H9 (cell line): ENCODE measurements at regions not wholly inside any gene's neighbourhood (a gene's known extent, or its start where the extent isn't known, plus 50 kb on each side); places are given as distances from the start of the nearest gene placed in this dataset.

Source experiments
- DNase-seq: peaks from one replicate; pipeline ENCODE4 v3.0.0-alpha.2; 2017
- H2AFZ ChIP-seq: one replicate; pipeline ENCODE4 v1.6.1; 2013; ENCODE audit warnings: mild to moderate bottlenecking, low read length, control low read depth, moderate library complexity
- H2AK5ac ChIP-seq: 2 replicates; pipeline ENCODE4 v1.6.1; 2013; ENCODE audit warnings: low read length, control low read depth, mixed read lengths; ENCODE audit not compliant: insufficient read length
- H2BK120ac ChIP-seq: one replicate; pipeline ENCODE4 v1.6.1; 2013; ENCODE audit warnings: low read depth, mild to moderate bottlenecking, low read length, control low read depth, inconsistent platforms; ENCODE audit not compliant: poor library complexity, severe bottlenecking
- H2BK12ac ChIP-seq: 2 replicates; pipeline ENCODE4 v1.6.1; 2013; ENCODE audit warnings: low read length, control low read depth, mixed read lengths, low read depth; ENCODE audit not compliant: insufficient read length
- H2BK15ac ChIP-seq: 2 replicates; pipeline ENCODE4 v1.6.1; 2013; ENCODE audit warnings: low read depth, low read length, control low read depth
- H2BK20ac ChIP-seq: one replicate; pipeline ENCODE4 v1.6.1; 2013; ENCODE audit warnings: low read depth, mild to moderate bottlenecking, low read length, control low read depth, inconsistent platforms; ENCODE audit not compliant: poor library complexity, severe bottlenecking
- H2BK5ac ChIP-seq: 2 replicates; pipeline ENCODE4 v1.6.1; 2013; ENCODE audit warnings: low read length, control low read depth, mixed read lengths; ENCODE audit not compliant: insufficient read length
- H3K14ac ChIP-seq: 2 replicates; pipeline ENCODE4 v1.6.1; 2013; ENCODE audit warnings: low read length, control low read depth; ENCODE audit not compliant: insufficient read depth
- H3K18ac ChIP-seq: 2 replicates; pipeline ENCODE4 v1.6.1; 2013; ENCODE audit warnings: low read depth, mild to moderate bottlenecking, mixed read lengths, low read length, control low read depth; ENCODE audit not compliant: insufficient read length
- H3K23ac ChIP-seq: 2 replicates; pipeline ENCODE4 v1.6.1; 2013; ENCODE audit warnings: low read length, control low read depth, mixed read lengths, low read depth; ENCODE audit not compliant: insufficient read length
- H3K23me2 ChIP-seq: 2 replicates; pipeline ENCODE4 v1.6.1; 2013; ENCODE audit warnings: low read depth, mild to moderate bottlenecking, mixed read lengths, low read length, control low read depth; ENCODE audit not compliant: insufficient read length, poor library complexity, severe bottlenecking
- H3K27ac ChIP-seq: 2 replicates; pipeline ENCODE4 v1.5.1; 2013; ENCODE audit warnings: low read length, control low read depth, mixed read lengths, low read depth; ENCODE audit not compliant: insufficient read length
- H3K27me3 ChIP-seq: 2 replicates; pipeline ENCODE4 v1.6.1; 2013; ENCODE audit warnings: low read length, control low read depth, inconsistent platforms; ENCODE audit not compliant: insufficient read depth
- H3K4ac ChIP-seq: 2 replicates; pipeline ENCODE4 v1.6.1; 2013; ENCODE audit warnings: low read depth, mild to moderate bottlenecking, control low read depth, inconsistent platforms, low read length, moderate library complexity
- H3K4me1 ChIP-seq: 2 replicates; pipeline ENCODE4 v1.6.1; 2013; ENCODE audit warnings: low read length, control low read depth, inconsistent platforms; ENCODE audit not compliant: insufficient read depth
- H3K4me2 ChIP-seq: 2 replicates; pipeline ENCODE4 v1.6.1; 2013; ENCODE audit warnings: low read length, control low read depth, mixed read lengths; ENCODE audit not compliant: insufficient read length, insufficient read depth
- H3K56ac ChIP-seq: 2 replicates; pipeline ENCODE4 v1.6.1; 2013; ENCODE audit warnings: low read depth, mild to moderate bottlenecking, mixed read lengths, low read length, control low read depth; ENCODE audit not compliant: insufficient read length
- H3K79me1 ChIP-seq: 2 replicates; pipeline ENCODE4 v1.6.1; 2013; ENCODE audit warnings: low read depth, mild to moderate bottlenecking, moderate library complexity, low read length, control low read depth, inconsistent platforms; ENCODE audit not compliant: insufficient read depth, poor library complexity, severe bottlenecking
- H3K79me2 ChIP-seq: 2 replicates; pipeline ENCODE4 v1.6.1; 2013; ENCODE audit warnings: low read length, control low read depth, inconsistent platforms; ENCODE audit not compliant: insufficient read depth
- H3K9ac ChIP-seq: 2 replicates; pipeline ENCODE4 v1.6.1; 2013; ENCODE audit warnings: low read length, control low read depth, mixed read lengths; ENCODE audit not compliant: insufficient read length; ENCODE audit errors: extremely low read depth
- H3K9me3 ChIP-seq: one replicate; pipeline ENCODE4 v1.6.1; 2013; ENCODE audit warnings: low read depth, low read length, inconsistent platforms; ENCODE audit not compliant: control insufficient read depth
- H3T11ph ChIP-seq: one replicate; pipeline ENCODE4 v1.6.1; 2013; ENCODE audit warnings: mild to moderate bottlenecking, low read length, control low read depth, inconsistent platforms
- H4K20me1 ChIP-seq: one replicate; pipeline ENCODE4 v1.6.1; 2013; ENCODE audit not compliant: control insufficient read depth, insufficient read length, insufficient read depth
- H4K5ac ChIP-seq: 2 replicates; pipeline ENCODE4 v1.6.1; 2013; ENCODE audit warnings: low read depth, mild to moderate bottlenecking, mixed read lengths, low read length, control low read depth; ENCODE audit not compliant: insufficient read length
- H4K8ac ChIP-seq: replicated peaks from 2 replicates; pipeline ENCODE4 v1.6.1; 2013; ENCODE audit warnings: low read length, control low read depth, mixed read lengths, low read depth; ENCODE audit not compliant: insufficient read length
- H4K91ac ChIP-seq: 2 replicates; pipeline ENCODE4 v1.6.1; 2013; ENCODE audit warnings: low read depth, mild to moderate bottlenecking, moderate library complexity, mixed read lengths, low read length, control low read depth; ENCODE audit not compliant: insufficient read length
- H3K27ac Mint-ChIP-seq, 3 experiments: 2 replicates in 2 of 3; 3 replicates in 1 of 3; pipeline ENCODE4 v1.8.0; 2020 to 2021; ENCODE audit warnings: mixed read lengths in 3 of 3, mild to moderate bottlenecking in 1 of 3, moderate library complexity in 1 of 3
- H3K27me3 Mint-ChIP-seq: 2 replicates; pipeline ENCODE4 v1.8.0; 2021; ENCODE audit warnings: low read depth, mild to moderate bottlenecking, moderate library complexity, mixed read lengths
- H3K36me3 Mint-ChIP-seq, 3 experiments: 2 replicates in 2 of 3; 3 replicates in 1 of 3; pipeline ENCODE4 v1.8.0; 2020 to 2021; ENCODE audit warnings: low read depth in 3 of 3, mixed read lengths in 3 of 3; ENCODE audit not compliant: insufficient read depth in 1 of 3
- H3K4me1 Mint-ChIP-seq, 2 experiments: 2 replicates each; pipeline ENCODE4 v1.8.0; 2020; ENCODE audit warnings: mixed read lengths in 2 of 2
- H3K4me3 Mint-ChIP-seq, 2 experiments: 2 replicates in 1 of 2; 3 replicates in 1 of 2; pipeline ENCODE4 v1.8.0; 2020 to 2021; ENCODE audit warnings: mild to moderate bottlenecking in 2 of 2, mixed read lengths in 2 of 2, moderate library complexity in 1 of 2
- H3K9me3 Mint-ChIP-seq, 2 experiments: 2 replicates in 1 of 2; 3 replicates in 1 of 2; pipeline ENCODE4 v1.8.0; 2020; ENCODE audit warnings: mild to moderate bottlenecking in 2 of 2, mixed read lengths in 2 of 2, moderate library complexity in 1 of 2
- CTCF ChIP-seq: fragments of 200-600 bp; sonication (generic); conservative IDR thresholded peaks from 3 replicates; pipeline ENCODE4 v1.8.0; 2021; ENCODE audit warnings: antibody characterized with exemption, mild to moderate bottlenecking
- WGBS: extraction: QIAGEN DNeasy Blood & Tissue Kit; methylation state at CpG from one replicate; pipeline ENCODE4 v1.1.7; 2013; ENCODE audit warnings: missing lambda C conversion rate, low lambda C conversion rate, mixed read lengths; ENCODE audit not compliant: insufficient read length; ENCODE audit errors: extremely low coverage; 5-methylcytosine and 5-hydroxymethylcytosine counted together

DNA sequence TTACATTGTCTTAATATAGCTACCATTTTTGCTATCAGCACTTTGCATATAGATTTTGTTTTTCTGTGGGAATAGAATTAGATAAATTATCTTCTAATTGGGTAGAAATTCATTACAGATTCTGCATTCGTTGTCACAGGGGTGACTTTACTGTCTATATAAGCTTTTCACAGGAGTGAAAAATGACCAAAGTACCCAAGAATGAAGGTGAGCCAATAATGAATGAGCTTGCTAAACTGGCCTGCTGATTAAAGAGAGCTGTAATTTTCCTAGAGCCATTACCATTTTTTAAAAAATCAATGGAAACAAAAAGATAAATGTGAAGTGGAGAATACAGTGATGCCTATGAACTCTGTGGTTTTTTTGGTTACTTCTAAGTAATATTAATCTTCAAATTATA lies 504.6 kb downstream of the RPL10L start:
- H3K9me3 Mint-ChIP-seq: peaks cover 4 to 7% of the 10 kb centered on the region in 2 experiments; a peak in 2 of 5 replicates
- H3K4me1 ChIP-seq: no peaks in the 10 kb centered on the region
- no peak overlapping the region for H3K27ac Mint-ChIP-seq
- H3K9me3 ChIP-seq: no peaks in the 10 kb centered on the region
- no peak overlapping the region for H2BK20ac ChIP-seq
- no peak overlapping the region for H2BK5ac ChIP-seq
- H3K4ac ChIP-seq: no peak overlapping the region
- no peak overlapping the region for H3K9ac ChIP-seq
- no peak overlapping the region for H2AK5ac ChIP-seq
- H3T11ph ChIP-seq: no peak overlapping the region
- no CpG with 5 or more reads among the region's 1 CpG for WGBS
- no peaks in the 10 kb centered on the region for H3K36me3 Mint-ChIP-seq
- H3K23ac ChIP-seq: no peak overlapping the region
- H3K14ac ChIP-seq: no peak overlapping the region
- H2BK12ac ChIP-seq: no peak overlapping the region
- H4K91ac ChIP-seq: no peak overlapping the region
- no peaks in the 10 kb centered on the region for H3K27me3 ChIP-seq
- no peaks in the 10 kb centered on the region for H3K4me1 Mint-ChIP-seq
- no peak for TF ChIP-seq CTCF
- H3K56ac ChIP-seq: no peak overlapping the region
- H4K8ac ChIP-seq: no peak overlapping the region
- H2BK15ac ChIP-seq: no peak overlapping the region
- no peaks in the 10 kb centered on the region for H4K20me1 ChIP-seq
- H3K4me2 ChIP-seq: no peak overlapping the region
- no peak overlapping the region for H3K4me3 Mint-ChIP-seq
- no peak overlapping the region for H4K5ac ChIP-seq
- DNase-seq: no peak
- H3K79me2 ChIP-seq: no peaks in the 10 kb centered on the region
- 0 out of 2 replicates have a peak, but pooled peaks cover 2% of the 10 kb centered on the region for H3K27me3 Mint-ChIP-seq
- H3K18ac ChIP-seq: no peak overlapping the region
- H2BK120ac ChIP-seq: no peak overlapping the region
- H3K23me2 ChIP-seq: no peaks in the 10 kb centered on the region
- H3K79me1 ChIP-seq: no peaks in the 10 kb centered on the region
- no peak overlapping the region for H3K27ac ChIP-seq
- H2AFZ ChIP-seq: no peak overlapping the region
